HG02623 (cell line): ENCODE measurements at regions not wholly inside any gene's neighbourhood (a gene's known extent, or its start where the extent isn't known, plus 50 kb on each side); places are given as distances from the start of the nearest gene placed in this dataset.
A peak's percentile ranks its signal among the peaks of the same experiment; 100 is the strongest.

ENCODE experiments used
- ATAC-seq: cut with Tn5 transposase; IDR thresholded peaks from one replicate; pipeline ENCODE4 v1.9.1; 2021; ENCODE audit warnings: moderate library complexity; ENCODE audit not compliant: unreplicated experiment

- ATAC-seq = no peak
These were observed 171.3 kb upstream of the HS3ST5 start for GRCh38 chr6:114514170-114514569.

DNA sequence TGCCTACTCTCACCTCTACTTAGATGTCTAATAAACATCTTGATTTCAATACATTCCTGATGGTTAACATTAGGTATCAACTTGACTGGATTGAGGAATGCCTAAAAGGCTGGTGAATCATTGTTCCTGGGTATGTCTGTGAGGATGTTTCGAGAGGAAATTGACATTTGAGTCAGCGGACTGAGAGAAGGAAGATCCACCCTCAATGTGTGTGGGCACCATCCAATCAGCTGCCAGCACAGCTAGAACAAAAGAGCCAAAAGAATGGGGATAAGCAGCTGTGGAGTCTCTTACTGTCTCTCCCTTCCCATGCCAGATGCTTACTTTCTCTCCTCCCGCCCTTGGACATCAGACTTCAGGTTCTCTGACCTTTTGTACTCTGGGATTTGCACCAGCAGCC, 128.6 kb upstream of the HS3ST5 start:
- no peak for ATAC-seq

DNA sequence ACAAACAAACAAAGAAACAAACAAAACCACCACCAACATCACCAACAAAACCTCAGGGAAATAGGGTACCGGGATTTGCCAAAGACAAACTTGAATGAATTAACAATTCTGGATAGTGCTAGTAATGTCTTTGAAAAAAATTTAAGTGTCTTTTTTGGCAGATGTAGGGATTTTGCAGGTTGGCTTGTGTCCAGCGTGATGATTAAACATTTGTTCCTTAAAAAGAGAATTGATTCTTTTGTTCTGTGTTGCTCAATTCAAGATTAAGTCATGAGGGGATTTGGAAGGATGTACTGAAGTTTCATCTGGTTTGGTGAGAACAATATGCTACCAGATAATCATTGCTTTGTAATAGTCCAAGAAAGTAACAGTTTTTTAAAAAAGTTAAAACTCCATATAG, 125.1 kb upstream of the HS3ST5 start:
- no peak for ATAC-seq

GRCh38 chr6:114465511-114465910, 122.7 kb upstream of the HS3ST5 start:
- no peak for ATAC-seq

- no peak for ATAC-seq
These were observed 111.0 kb upstream of the HS3ST5 start for GRCh38 chr6:114453737-114454276.

GRCh38 chr6:114452785-114453401, 110.1 kb upstream of the HS3ST5 start:
- no peak for ATAC-seq

DNA sequence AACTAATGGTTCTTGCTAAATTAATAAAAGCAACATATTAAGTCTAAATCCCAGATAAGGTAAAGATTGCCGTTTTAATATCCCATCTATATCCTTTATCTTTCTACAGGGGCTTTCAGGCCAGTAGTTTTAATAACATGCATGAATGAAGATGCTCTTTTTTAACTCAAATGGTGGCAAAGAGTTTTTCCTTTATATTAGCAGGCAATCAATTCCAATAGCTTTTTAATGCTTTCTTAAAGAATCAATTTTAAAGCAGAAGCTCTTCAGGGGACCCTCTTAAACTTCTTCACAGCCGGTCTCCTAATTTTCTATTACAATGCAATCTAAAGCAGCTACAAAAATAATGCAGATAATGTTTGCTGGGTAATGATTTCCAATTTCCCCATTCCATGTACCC, 107.8 kb upstream of the HS3ST5 start:
- ATAC-seq = no peak

- no peak for ATAC-seq
These were observed 106.8 kb upstream of the HS3ST5 start for GRCh38 chr6:114449659-114450058.

DNA sequence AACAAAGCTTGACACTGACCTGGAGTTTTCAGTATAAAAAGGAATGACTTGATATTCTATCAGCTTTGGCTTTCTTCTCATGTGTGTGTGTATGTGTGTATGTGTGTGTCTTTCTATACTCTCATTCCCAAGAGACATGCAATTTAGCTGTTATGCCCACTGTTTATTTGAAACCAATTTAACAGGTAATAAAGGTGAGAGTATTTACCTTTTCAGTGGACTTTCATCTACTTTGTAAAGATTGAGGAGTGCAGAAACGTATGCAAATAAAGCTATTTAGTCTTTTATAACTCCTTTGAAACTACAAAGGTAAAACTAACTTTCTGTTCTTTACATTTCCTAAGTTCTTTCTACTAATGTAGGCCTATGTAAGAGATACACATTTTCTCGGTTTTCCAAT, 103.5 kb upstream of the HS3ST5 start:
- no peak for ATAC-seq

DNA sequence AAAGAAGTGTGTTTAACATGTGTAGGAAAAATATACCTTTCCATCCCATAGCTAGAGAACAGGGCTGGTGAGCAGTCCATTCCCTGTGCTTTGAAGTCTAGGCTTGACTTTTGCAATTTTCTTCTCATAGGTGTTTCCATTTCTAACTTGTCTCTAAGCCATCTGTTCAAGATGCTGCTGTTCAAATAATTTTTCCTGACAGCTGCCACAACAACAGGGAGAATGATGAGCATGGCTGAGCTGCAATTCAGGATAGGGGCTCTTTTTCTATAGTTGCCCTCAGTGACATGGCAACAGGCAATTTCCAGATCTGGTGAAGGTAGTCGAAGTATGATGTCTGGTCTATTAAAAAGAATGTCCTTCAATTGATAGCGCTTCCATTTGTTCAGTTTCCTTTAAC, 103.0 kb upstream of the HS3ST5 start:
- no peak for ATAC-seq

GRCh38 chr6:114439411-114439810, 96.6 kb upstream of the HS3ST5 start:
- ATAC-seq = no peak

DNA sequence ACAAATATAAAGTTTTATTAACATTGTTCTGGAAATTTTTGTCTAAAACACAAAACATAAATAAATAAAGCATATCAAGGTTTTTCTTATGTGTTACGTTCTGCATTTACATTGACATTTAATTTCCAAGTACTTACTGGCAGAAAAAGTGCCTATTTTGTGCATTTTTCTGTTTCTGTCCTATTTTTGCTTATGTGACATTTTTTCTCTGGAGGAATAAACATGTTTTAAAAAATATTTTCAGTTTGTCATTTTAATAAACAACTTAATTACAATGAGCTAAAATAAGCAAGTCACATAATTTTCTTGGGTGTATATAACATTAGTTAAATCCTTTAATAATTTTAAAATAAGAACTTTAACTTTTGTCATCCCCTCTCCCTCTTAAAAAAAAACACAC, 94.4 kb upstream of the HS3ST5 start:
- ATAC-seq = no peak

DNA sequence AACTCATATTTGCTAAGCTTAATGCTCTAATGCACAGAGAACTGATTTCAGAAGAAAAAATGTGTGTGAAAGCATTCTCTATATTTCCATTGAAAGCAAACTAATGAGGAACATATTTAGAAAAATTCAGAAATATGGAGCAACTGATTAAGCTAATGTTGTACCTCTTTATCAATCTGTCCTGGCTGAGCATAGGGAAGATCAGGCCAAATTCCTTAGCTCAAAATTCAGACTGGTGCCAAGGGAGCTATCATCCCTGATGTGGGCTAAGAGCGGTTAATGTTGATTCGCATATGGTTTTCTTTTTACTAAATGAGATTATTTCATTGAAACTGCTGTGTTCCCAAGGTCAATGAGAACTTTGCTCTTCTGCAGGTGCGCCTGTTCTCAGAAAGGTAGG, 93.9 kb upstream of the HS3ST5 start:
- ATAC-seq = no peak

DNA sequence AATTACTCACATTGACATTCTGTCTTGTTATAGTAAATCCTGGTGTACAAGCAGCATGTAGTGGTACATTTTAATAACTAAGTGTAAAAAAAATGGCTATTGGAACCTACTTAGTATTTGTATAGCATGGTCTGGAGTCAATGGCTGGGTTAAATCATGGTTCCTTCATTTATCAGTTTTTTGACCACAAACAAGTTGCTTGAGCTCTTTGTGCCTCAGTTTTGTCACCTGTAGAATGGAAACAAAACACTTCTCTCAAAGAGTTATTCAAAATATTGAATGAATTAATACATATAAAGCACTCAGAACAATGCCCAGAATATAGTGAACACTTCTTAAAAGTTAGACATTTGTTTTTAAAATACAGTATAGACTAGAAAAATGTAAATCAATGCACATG, 93.2 kb upstream of the HS3ST5 start:
- no peak for ATAC-seq

GRCh38 chr6:114432400-114432799, 89.6 kb upstream of the HS3ST5 start:
- ATAC-seq = no peak

- no peak for ATAC-seq
These were observed 88.8 kb upstream of the HS3ST5 start for GRCh38 chr6:114431641-114432040.

DNA sequence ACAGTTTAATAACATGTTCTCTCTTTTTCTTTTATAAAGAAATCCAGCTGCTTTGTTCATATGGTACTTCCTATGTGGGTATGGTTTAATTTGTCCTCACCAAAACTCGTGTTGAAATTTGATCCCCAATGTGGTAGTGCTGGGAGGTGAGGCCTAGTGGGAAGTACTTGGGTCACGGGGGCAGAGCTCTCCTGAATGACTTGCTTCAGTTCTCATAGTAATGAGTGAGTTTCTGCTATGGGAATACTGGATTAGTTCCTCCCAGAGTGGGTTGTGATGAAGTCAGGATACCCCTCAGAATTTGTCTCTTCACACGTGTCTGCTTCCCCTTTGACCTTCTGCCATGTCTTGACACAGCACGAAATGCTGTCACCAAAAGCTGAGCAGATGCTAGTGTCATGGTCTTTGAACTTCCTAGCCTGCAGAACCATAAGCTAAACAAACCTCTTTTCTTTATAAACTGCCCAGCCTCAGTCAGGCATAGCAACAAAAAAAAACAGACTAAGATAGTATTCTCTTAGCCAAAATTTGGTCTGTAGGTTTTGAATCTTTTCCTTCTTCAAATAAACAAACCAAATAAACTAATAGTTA, 87.8 kb upstream of the HS3ST5 start:
- ATAC-seq = no peak

- no peak for ATAC-seq
These were observed 85.5 kb upstream of the HS3ST5 start for GRCh38 chr6:114428341-114428740.

GRCh38 chr6:114421199-114421598, 78.4 kb upstream of the HS3ST5 start:
- ATAC-seq = no peak

- peak; percentile 89 for ATAC-seq
These were observed 76.4 kb upstream of the HS3ST5 start for GRCh38 chr6:114419175-114419574.

DNA sequence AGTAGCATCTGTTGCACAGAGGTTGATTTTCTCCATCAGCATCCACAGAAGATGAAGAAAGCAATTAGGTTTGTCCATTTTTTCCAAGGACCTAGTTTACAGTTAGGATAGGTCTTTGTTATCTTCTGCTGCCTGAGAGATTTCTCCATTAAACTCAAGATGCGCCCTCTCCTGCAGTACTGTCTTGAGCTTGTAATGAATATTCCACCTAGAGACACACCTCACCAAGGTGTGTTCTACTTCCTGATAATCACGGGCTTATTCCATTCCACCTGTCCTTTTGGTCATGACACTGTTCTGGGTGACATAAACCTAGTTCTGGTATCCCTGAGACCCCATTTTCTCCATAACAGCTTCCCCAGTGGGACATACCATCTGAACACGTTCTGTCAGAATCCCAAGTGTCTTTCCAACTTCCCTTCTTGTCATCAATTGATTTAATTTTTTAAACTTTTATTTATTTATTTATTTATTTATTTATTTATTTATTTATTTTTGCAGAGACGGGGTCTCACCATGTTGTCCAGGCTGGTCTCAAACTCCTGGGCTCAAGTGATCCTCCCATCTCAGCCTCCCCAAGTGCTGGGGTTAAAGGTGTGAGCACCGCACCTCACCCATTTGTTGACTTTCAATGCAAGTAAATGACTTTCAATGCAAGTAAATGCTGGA, 75.6 kb upstream of the HS3ST5 start:
- ATAC-seq = no peak

DNA sequence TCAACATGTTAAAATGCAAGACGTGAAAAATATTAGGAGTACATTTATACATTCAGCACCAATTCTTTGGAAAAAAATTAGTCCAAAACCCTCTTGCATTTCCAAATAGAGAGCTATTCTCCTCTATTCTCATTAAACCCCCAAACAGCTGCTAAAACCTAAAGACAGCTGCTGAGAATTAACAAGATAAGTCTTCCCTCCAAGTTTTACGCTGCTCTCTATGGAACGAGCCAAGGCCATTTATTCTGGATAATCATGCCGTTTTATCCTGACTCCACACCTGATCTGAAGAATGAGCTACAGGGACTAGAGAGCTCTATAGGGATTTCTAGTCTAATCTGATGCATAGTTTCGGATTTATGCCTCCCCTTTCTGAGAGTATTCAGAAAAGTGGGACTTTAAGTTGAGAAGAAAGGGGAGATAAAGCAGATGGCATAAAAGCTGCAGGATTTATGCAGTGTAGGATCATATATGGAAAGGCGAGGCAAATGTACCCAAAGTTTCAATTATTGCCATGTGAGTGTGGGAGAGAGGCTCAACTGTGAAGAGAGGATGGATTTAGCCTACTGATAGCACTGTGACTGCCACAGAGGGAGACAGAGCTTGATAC, 64.7 kb upstream of the HS3ST5 start:
- ATAC-seq = no peak
